HEK293T (cell line): ENCODE measurements at regions not wholly inside any gene's neighbourhood (a gene's known extent, or its start where the extent isn't known, plus 50 kb on each side); places are given as distances from the start of the nearest gene placed in this dataset.

Experiments used
- BHLHE40 ChIP-seq: fragments of 450-650 bp; IDR thresholded peaks from 2 replicates; pipeline ENCODE4 v1.6.1; 2016; ENCODE audit warnings: mild to moderate bottlenecking, moderate library complexity, borderline replicate concordance
- CTBP1 ChIP-seq: fragments of 450-650 bp; IDR thresholded peaks from 2 replicates; pipeline ENCODE4 v1.6.1; 2016; ENCODE audit warnings: borderline replicate concordance
- FOXM1 ChIP-seq: fragments of 450-650 bp; IDR thresholded peaks from 2 replicates; pipeline ENCODE4 v1.6.1; 2017; ENCODE audit warnings: mild to moderate bottlenecking, borderline replicate concordance
- HDGF ChIP-seq: fragments of 450-650 bp; IDR thresholded peaks from 2 replicates; pipeline ENCODE4 v1.6.1; 2017; ENCODE audit warnings: antibody characterized with exemption, borderline replicate concordance

GRCh38 chr19:31583148-31583547 is 233.9 kb upstream of the TSHZ3 start:
- TF ChIP-seq CTBP1 = no peak
- TF ChIP-seq HDGF = no peak
- TF ChIP-seq BHLHE40 = no peak
- no peak for TF ChIP-seq FOXM1
